GM10248 (cell line): ENCODE measurements at regions not wholly inside any gene's neighbourhood (a gene's known extent, or its start where the extent isn't known, plus 50 kb on each side); places are given as distances from the start of the nearest gene placed in this dataset.
A peak's percentile ranks its signal among the peaks of the same experiment; 100 is the strongest.

Experiments
- CTCF ChIA-PET: fragments of 300-600 bp; sonication (Branson Sonifier 250); formaldehyde crosslinking; extraction: SDS; loops from one replicate; lab custom pipeline; 2021; ENCODE audit warnings: antibody characterized with exemption; lab: Yijun Ruan, JAX
- POLR2A ChIA-PET: fragments of 350-650 bp; sonication (Branson Sonifier 250); formaldehyde crosslinking; extraction: SDS; loops from one replicate; lab custom pipeline; 2020; ENCODE audit warnings: antibody characterized with exemption; lab: Yijun Ruan, JAX
- DNase-seq: peaks from one replicate; pipeline ENCODE4 v3.0.0; 2012; ENCODE audit errors: extremely low spot score
- CTCF ChIP-seq: IDR thresholded peaks from 2 replicates; pipeline ENCODE4 v1.5.1; 2012; ENCODE audit warnings: mild to moderate bottlenecking, low read depth; ENCODE audit errors: extremely low read depth, missing control alignments, control extremely low read depth

DNA sequence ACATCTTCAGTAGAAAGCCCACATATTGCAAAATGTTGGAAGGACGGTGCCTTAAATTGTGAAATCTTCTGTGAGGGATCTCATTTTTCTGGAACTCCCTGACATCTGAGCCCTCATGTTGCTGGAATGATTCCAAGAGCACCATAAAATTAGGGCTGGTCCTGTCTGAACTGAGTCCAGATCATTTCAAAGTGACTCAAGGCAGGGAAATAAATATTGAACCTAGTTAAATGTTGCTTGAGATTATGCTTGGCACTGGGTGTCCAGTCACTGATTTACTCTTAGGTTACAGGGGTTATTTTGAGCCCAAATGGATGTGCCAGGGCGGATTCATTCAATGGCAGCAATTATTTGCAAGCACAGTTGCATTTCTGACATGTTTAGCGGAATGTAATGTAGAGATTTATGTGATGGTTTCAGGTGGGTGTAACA lies 437.0 kb downstream of the PIK3R1 start:
- DNase-seq: no peak
- no peak for TF ChIP-seq CTCF
- POLR2A ChIA-PET: no interaction called here
- CTCF ChIA-PET: no interaction called here

GRCh38 chr5:68653471-68653870 lies 437.9 kb downstream of the PIK3R1 start:
- ChIA-PET CTCF (interaction anchor here (1.0 kb wide), 1 partner anchor 9 kb away, joined by 3 read pairs; no protein-coding TSS in a partner anchor), POLR2A (no interaction called here)
- DNase-seq: no peak
- TF ChIP-seq CTCF: no peak

DNA sequence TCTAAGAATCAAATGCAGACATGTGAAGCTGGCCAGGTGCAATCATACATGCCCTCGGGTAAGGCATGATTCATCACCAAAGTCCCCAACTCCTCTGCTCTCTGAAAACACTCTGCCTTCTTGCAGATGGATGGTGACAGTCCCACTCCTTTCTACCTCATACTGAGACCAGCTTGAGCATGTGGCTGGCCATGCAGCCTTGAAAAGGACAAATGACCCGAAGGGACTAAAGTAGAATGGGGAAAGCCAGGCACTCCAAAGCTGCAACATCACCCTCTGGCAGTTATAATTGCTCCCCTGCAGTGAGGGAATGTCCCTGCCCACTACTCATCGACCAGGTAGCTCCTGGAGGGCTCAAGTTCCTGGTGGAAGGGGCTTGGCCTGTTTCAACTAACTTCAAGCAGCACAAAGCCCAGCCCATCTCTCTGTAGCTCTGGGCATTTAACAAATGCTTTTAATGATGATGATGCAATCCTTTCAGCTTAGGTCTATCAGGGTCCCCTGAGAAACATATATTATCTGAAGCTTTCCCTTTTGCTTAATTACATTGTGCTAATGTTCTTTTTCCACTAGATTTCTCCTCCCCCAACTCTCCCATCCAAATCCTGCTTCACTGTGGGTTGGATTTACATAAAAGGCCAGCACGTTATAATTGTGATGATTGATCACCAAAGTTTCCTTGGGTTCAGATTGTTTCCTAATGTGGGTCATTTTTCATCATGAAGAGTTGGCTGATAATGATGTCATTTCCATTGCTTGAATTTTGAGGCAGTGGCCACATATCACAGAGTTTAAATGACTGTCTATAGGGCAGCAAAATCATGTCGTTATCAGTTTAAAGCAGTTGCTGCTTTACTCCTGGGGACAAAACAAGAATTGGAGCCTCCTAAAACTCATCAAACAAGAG lies 436.5 kb upstream of the SLC30A5 start:
- POLR2A ChIA-PET: no interaction called here
- DNase-seq: no peak
- no peak for TF ChIP-seq CTCF
- CTCF ChIA-PET: interaction anchor here (1.0 to 1.5 kb wide), 2 partner anchors 9 to 371 kb away, joined by 6 to 7 read pairs; no protein-coding TSS in a partner anchor

GRCh38 chr5:68658810-68659372 lies 434.9 kb upstream of the SLC30A5 start:
- CTCF ChIA-PET: interaction anchor here (1.4 to 1.5 kb wide), 2 partner anchors 8 to 13 kb away, joined by 5 read pairs; no protein-coding TSS in a partner anchor
- POLR2A ChIA-PET: interaction anchor here (0.6 kb wide), 1 partner anchor 803 kb away, joined by 4 read pairs; no protein-coding TSS in a partner anchor
- no peak for TF ChIP-seq CTCF
- DNase-seq: no peak

DNA sequence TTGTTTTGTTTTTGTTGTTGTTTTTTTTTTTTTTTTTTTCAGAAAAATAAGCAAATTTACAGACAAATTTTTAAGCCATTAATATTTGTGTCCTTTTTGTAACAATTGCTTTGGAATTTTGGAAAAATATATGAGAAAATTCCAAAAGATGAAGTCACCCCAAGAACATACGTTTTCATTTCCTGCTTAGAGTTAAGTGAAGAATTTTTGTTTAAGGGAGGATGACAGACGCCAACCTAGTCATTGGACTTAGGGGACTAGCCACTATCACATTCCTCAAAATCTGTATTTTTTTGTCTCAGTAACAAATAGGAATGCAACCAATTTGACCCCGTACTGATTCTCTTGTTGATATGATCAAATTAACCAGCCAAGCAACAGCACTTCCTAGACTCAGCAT lies 433.9 kb upstream of the SLC30A5 start:
- POLR2A ChIA-PET: no interaction called here
- TF ChIP-seq CTCF: no peak
- DNase-seq: no peak
- CTCF ChIA-PET: interaction anchor here (0.6 kb wide), 1 partner anchor 11 kb away, joined by 3 read pairs; no protein-coding TSS in a partner anchor

DNA sequence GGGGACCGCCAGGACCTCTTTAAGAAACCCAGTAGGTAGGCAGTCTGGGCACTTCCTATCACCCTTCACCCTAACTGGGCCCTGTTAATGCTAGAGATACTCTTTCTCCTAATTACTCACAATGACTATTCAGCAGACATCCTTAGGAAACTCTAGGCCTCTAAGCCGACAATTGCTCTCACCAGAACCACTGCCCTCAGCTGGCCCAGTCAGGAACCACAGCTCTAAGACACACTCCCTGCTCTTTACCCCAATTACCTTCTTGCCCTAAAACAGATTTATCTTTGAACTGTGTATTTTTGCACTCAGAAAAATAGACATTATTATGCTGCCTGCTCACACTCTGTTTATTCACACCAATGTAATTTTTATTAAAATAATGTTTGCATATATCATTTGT lies 432.6 kb upstream of the SLC30A5 start:
- POLR2A ChIA-PET: no interaction called here
- CTCF ChIA-PET: interaction anchor here (0.9 to 2.0 kb wide), 8 partner anchors 9 to 389 kb away, joined by 3 to 6 read pairs (median 5); no protein-coding TSS in a partner anchor
- peak; percentile 40 for DNase-seq
- TF ChIP-seq CTCF: peak; percentile 36
